Spleen (tissue), 11 donors: ENCODE measurements at regions not wholly inside any gene's neighbourhood (a gene's known extent, or its start where the extent isn't known, plus 50 kb on each side); places are given as distances from the start of the nearest gene placed in this dataset.

Experiments
- DNase-seq: peaks from one replicate; pipeline ENCODE4 v3.0.0-alpha.2; 2020
- H3K27ac ChIP-seq, 8 donors: fragments of 200-600 bp; sonication (generic) in 7 of 8; 1 replicate in 4 of 8; 2 replicates in 4 of 8; pipeline versions ENCODE4 v1.5.0 to v1.8.0; 2016 to 2021; ENCODE audit warnings: inconsistent platforms in 4 of 8, mild to moderate bottlenecking in 4 of 8, moderate library complexity in 1 of 8
- H3K27me3 ChIP-seq, 7 donors: fragments of 200-600 bp; sonication (generic) in 6 of 7; replicated peaks in 1 of 7; 1 replicate in 4 of 7; 2 replicates in 3 of 7; pipeline versions ENCODE4 v1.5.0 to v1.8.0; 2016 to 2021; ENCODE audit warnings: inconsistent platforms in 3 of 7, mild to moderate bottlenecking in 1 of 7
- H3K36me3 ChIP-seq, 6 donors: fragments of 200-600 bp; sonication (generic) in 5 of 6; 1 replicate in 4 of 6; 2 replicates in 2 of 6; pipeline versions ENCODE4 v1.5.0 to v1.8.0; 2016 to 2021; ENCODE audit warnings: inconsistent platforms in 2 of 6
- H3K4me1 ChIP-seq, 6 donors: fragments of 200-600 bp; sonication (generic) in 5 of 6; 1 replicate in 3 of 6; 2 replicates in 3 of 6; pipeline versions ENCODE4 v1.5.0 to v1.8.0; 2016 to 2021; ENCODE audit warnings: inconsistent platforms in 3 of 6
- H3K4me3 ChIP-seq, 8 donors: fragments of 200-600 bp; sonication (generic) in 7 of 8; 1 replicate in 4 of 8; 2 replicates in 4 of 8; pipeline versions ENCODE4 v1.5.0 to v1.8.0; 2016 to 2021; ENCODE audit warnings: inconsistent platforms in 4 of 8, mild to moderate bottlenecking in 4 of 8, moderate library complexity in 2 of 8
- H3K9me3 ChIP-seq, 8 donors: fragments of 200-600 bp; sonication (generic) in 7 of 8; 1 replicate in 4 of 8; 2 replicates in 4 of 8; pipeline versions ENCODE4 v1.5.0 to v1.8.0; 2016 to 2021; ENCODE audit warnings: inconsistent platforms in 4 of 8
- CTCF ChIP-seq, 11 experiments: fragments of 200-600 bp in 7 of 11; fragments of 450-650 bp in 4 of 11; sonication (generic) in 4 of 11; IDR thresholded peaks in 8 of 11; conservative IDR thresholded peaks in 3 of 11; 1 replicate in 7 of 11; 2 replicates in 4 of 11; pipeline versions ENCODE4 v1.4.0 to v1.8.0; 2016 to 2021; ENCODE audit warnings: antibody characterized with exemption in 11 of 11, inconsistent platforms in 4 of 11, mild to moderate bottlenecking in 1 of 11
- POLR2A ChIP-seq, 3 donors: fragments of 450-650 bp; IDR thresholded peaks; one replicate each; pipeline ENCODE4 v1.5.1; 2017; ENCODE audit warnings: antibody characterized with exemption in 3 of 3, mild to moderate bottlenecking in 1 of 3
- POLR2AphosphoS5 ChIP-seq, 3 donors: sonication (generic); formaldehyde crosslinking; IDR thresholded peaks; one replicate each; pipeline ENCODE4 v1.5.1; 2017; ENCODE audit warnings: antibody characterized with exemption in 3 of 3
- WGBS, 5 donors: extraction: QIAGEN DNeasy Blood & Tissue Kit in 3 of 5; methylation state at CpG; one replicate each; pipeline versions ENCODE4 v1.1.5 to v1.1.7; 2013 to 2018; 5-methylcytosine and 5-hydroxymethylcytosine counted together
- intact Hi-C: fragments of 100-400 bp; cut with DNase I; formaldehyde crosslinking; loops from one replicate; pipeline ENCODE4 v1.15.0; 2023; ENCODE audit warnings: low total_unique reads
- donor health status: healthy with polysubstance abuse.
- donor health status: DM: no; HTN: no; CAD: no; lungs with moderate emphysema.
- donor health status: DM: no; HTN: no; CAD: no.
- donor health status: Bipolar disorder and iron deficiency.
- donor health status: healthy.
- donor health status: DM: no; HTN: no; CAD: no.
- donor health status: DM: yes; HTN: yes; CAD: no.

GRCh38 chr6:1487239-1487638, 97.9 kb downstream of the FOXF2 start:
- TF ChIP-seq CTCF (IDR thresholded peaks at IDR 0.05 in 8 of 11, conservative IDR thresholded peaks at IDR 0.05 in 3 of 11) (no peak), POLR2AphosphoS5 (IDR thresholded peaks at IDR 0.05) (no peak), POLR2A (IDR thresholded peaks at IDR 0.05) (no peak)
- Histone ChIP-seq H3K27me3 (no peaks in the 10 kb centered on the region), H3K4me1 (no peaks in the 10 kb centered on the region), H3K36me3 (no peaks in the 10 kb centered on the region), H3K4me3 (no peak overlapping the region), H3K9me3 (no peaks in the 10 kb centered on the region), H3K27ac (no peak overlapping the region)
- DNase-seq = no peak
- intact Hi-C loops = no loop called here
- WGBS, 5 donors = 61 to 88% (median 72%) methylated on average over 4 of the region's 4 CpGs

- H3K4me3 ChIP-seq = no peak overlapping the region
- 91 to 94% (median 92%) methylated on average over 11 of the region's 11 CpGs for WGBS, 5 donors
- no peak overlapping the region for H3K27ac ChIP-seq
- TF ChIP-seq CTCF (IDR thresholded peaks at IDR 0.05 in 8 of 11, conservative IDR thresholded peaks at IDR 0.05 in 3 of 11) (no peak), POLR2AphosphoS5 (IDR thresholded peaks at IDR 0.05) (no peak), POLR2A (IDR thresholded peaks at IDR 0.05) (no peak)
- no peaks in the 10 kb centered on the region for H3K36me3 ChIP-seq
- no peaks in the 10 kb centered on the region for H3K4me1 ChIP-seq
- intact Hi-C loops = no loop called here
- peaks cover 0 to 6% (median 0%) of the 10 kb centered on the region in 8 donors for H3K9me3 ChIP-seq
- H3K27me3 ChIP-seq = no peaks in the 10 kb centered on the region
- no peak for DNase-seq
Measured at GRCh38 chr6:1491025-1491424, 101.6 kb downstream of the FOXF2 start.

- Histone ChIP-seq H3K27ac (no peak overlapping the region), H3K4me3 (no peak overlapping the region), H3K27me3 (no peaks in the 10 kb centered on the region), H3K4me1 (no peaks in the 10 kb centered on the region), H3K9me3 (peaks cover 0 to 11% (median 0%) of the 10 kb centered on the region in 8 donors), H3K36me3 (no peaks in the 10 kb centered on the region)
- no peak for TF ChIP-seq POLR2AphosphoS5 (IDR thresholded peaks at IDR 0.05)
- intact Hi-C loops = no loop called here
- 78 to 87% (median 81%) methylated on average over 10 of the region's 10 CpGs for WGBS, 5 donors
- no peak for DNase-seq
Measured at GRCh38 chr6:1491591-1492319, 102.4 kb downstream of the FOXF2 start.

GRCh38 chr6:1494671-1495070, 105.3 kb downstream of the FOXF2 start:
- H3K36me3 ChIP-seq = no peaks in the 10 kb centered on the region
- no peaks in the 10 kb centered on the region for H3K4me1 ChIP-seq
- DNase-seq = no peak
- H3K27me3 ChIP-seq = no peaks in the 10 kb centered on the region
- intact Hi-C loops = no loop called here
- H3K27ac ChIP-seq = no peak overlapping the region
- H3K9me3 ChIP-seq = peaks cover 0 to 11% (median 0%) of the 10 kb centered on the region in 8 donors
- no peak overlapping the region for H3K4me3 ChIP-seq
- 82 to 90% (median 86%) methylated on average over 9 of the region's 9 CpGs for WGBS, 5 donors
- no peak for TF ChIP-seq POLR2A (IDR thresholded peaks at IDR 0.05)
- TF ChIP-seq POLR2AphosphoS5 (IDR thresholded peaks at IDR 0.05) = no peak
- TF ChIP-seq CTCF (IDR thresholded peaks at IDR 0.05 in 8 of 11, conservative IDR thresholded peaks at IDR 0.05 in 3 of 11) = no peak
